Heart left ventricle (tissue), 13 donors: ENCODE measurements at regions not wholly inside any gene's neighbourhood (a gene's known extent, or its start where the extent isn't known, plus 50 kb on each side); places are given as distances from the start of the nearest gene placed in this dataset.

ENCODE experiments used
- CTCF ChIP-seq, 12 donors: fragments of 200-600 bp; sonication (generic) in 4 of 12; IDR thresholded peaks; one replicate each; pipeline versions ENCODE4 v1.5.0 to v1.8.0; 2018 to 2022; ENCODE audit warnings: antibody characterized with exemption in 12 of 12, mild to moderate bottlenecking in 5 of 12
- POLR2A ChIP-seq, 2 donors: fragments of 450-650 bp; IDR thresholded peaks; one replicate each; pipeline ENCODE4 v1.6.1; 2017; ENCODE audit warnings: antibody characterized with exemption in 2 of 2, mild to moderate bottlenecking in 2 of 2, moderate library complexity in 2 of 2
- donor health status: ischemic (EF 13 %, LVEDD 7.1; RV severe dilation, severe dysfunction).
- donor health status: DM: no; HTN: yes; CAD: no.
- donor health status: DM: no; HTN: no; CAD: no.
- donor health status: ischemic (EF 25% LVEDD 6.9; RV normal size, moderate dysfunction).
- donor health status: ischemic (EF 25% LVEDD 5.7; RV mildly dilated, moderate dysfunction).
- donor health status: ischemic (EF 35%, LVEDD 5.7; RV mildly dilated, moderate dysfunction).
- donor health status: nonischemic (EF 11% LVEDD 7.7; RV severe dilation, severe dysfunction).
- donor health status: DM: yes; HTN: yes; CAD: no.
- donor health status: PGD.
- donor health status: ischemic (EF 29% LVEDD 5.4; RV normal size, mild dysfunction).
- donor health status: nonischemic (EF 23%, LVEDD 6.1; RV moderate dilation, normal function).

GRCh38 chr22:42190274-42190673, 59.7 kb upstream of the CYP2D6 start:
- TF ChIP-seq CTCF (IDR thresholded peaks at IDR 0.05) = no peak
- no peak for TF ChIP-seq POLR2A (IDR thresholded peaks at IDR 0.05)
